ENCODE measurements at regions not wholly inside any gene's neighbourhood (a gene's known extent, or its start where the extent isn't known, plus 50 kb on each side); places are given as distances from the start of the nearest gene placed in this dataset.

DNA sequence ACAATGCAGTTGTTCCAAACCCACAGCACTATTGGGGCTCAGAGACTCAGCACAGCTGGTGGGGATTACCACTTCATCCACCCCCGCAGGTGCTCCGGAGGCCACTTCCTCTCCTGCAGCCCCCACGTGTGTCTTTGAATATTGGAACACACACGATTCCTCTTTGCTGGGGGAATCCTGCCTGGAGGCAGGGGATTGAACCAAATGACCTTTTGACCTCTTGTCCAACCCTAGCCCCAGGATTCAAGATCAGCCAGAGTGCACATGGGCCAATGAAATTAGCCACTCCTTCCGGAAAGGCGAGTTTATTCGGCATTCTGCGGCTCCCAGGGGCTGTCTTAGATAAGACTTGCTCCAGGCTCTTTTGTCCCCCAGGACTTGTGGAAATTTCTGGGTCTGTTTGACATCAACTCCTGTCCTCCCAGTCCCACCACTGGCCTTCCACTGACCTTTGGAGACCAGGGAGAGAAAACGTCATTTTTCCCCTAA, 350.2 kb downstream of the FOXL1 start:
- intact Hi-C loops (cut with micrococcal nuclease; ENCODE audit: unreplicated experiment) = no loop called here
- H3K4me1 ChIP-seq (ENCODE audit: insufficient read depth, low read length, poor library complexity, severe bottlenecking) = no peaks in the 10 kb centered on the region
- TF ChIP-seq EZH2 (IDR thresholded peaks at IDR 0.05; ENCODE audit: borderline replicate concordance, low read depth, low read length, poor library complexity, severe bottlenecking) = no peak
- TF ChIP-seq, protein P1, sequence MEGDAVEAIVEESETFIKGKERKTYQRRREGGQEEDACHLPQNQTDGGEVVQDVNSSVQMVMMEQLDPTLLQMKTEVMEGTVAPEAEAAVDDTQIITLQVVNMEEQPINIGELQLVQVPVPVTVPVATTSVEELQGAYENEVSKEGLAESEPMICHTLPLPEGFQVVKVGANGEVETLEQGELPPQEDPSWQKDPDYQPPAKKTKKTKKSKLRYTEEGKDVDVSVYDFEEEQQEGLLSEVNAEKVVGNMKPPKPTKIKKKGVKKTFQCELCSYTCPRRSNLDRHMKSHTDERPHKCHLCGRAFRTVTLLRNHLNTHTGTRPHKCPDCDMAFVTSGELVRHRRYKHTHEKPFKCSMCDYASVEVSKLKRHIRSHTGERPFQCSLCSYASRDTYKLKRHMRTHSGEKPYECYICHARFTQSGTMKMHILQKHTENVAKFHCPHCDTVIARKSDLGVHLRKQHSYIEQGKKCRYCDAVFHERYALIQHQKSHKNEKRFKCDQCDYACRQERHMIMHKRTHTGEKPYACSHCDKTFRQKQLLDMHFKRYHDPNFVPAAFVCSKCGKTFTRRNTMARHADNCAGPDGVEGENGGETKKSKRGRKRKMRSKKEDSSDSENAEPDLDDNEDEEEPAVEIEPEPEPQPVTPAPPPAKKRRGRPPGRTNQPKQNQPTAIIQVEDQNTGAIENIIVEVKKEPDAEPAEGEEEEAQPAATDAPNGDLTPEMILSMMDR (conservative IDR thresholded peaks at IDR 0.05; ENCODE audit: low read depth, low read length) = no peak
- no TSS peak for BruUV-seq (replicated peaks)
- no peak overlapping the region for H3K27ac ChIP-seq (ENCODE audit: low read depth, low read length, poor library complexity, severe bottlenecking)
- POLR2A ChIA-PET (ENCODE audit: low non-redundant PET) = no interaction called here
- H3K36me3 ChIP-seq (ENCODE audit: insufficient read depth, low read length, poor library complexity, severe bottlenecking) = no peaks in the 10 kb centered on the region
- H3K4me3 ChIP-seq (ENCODE audit: low read depth, low read length, poor library complexity, severe bottlenecking) = no peak overlapping the region
- no peak for DNase-seq (ENCODE audit: low spot score)
- no peaks in the 10 kb centered on the region for H3K9me3 ChIP-seq (ENCODE audit: low read depth, low read length, poor library complexity, severe bottlenecking)
- peaks cover 13% of the 10 kb centered on the region for H3K27me3 ChIP-seq (replicated peaks; ENCODE audit: insufficient read depth, low read depth, low read length, poor library complexity)
- CTCF ChIA-PET = no interaction called here

DNA sequence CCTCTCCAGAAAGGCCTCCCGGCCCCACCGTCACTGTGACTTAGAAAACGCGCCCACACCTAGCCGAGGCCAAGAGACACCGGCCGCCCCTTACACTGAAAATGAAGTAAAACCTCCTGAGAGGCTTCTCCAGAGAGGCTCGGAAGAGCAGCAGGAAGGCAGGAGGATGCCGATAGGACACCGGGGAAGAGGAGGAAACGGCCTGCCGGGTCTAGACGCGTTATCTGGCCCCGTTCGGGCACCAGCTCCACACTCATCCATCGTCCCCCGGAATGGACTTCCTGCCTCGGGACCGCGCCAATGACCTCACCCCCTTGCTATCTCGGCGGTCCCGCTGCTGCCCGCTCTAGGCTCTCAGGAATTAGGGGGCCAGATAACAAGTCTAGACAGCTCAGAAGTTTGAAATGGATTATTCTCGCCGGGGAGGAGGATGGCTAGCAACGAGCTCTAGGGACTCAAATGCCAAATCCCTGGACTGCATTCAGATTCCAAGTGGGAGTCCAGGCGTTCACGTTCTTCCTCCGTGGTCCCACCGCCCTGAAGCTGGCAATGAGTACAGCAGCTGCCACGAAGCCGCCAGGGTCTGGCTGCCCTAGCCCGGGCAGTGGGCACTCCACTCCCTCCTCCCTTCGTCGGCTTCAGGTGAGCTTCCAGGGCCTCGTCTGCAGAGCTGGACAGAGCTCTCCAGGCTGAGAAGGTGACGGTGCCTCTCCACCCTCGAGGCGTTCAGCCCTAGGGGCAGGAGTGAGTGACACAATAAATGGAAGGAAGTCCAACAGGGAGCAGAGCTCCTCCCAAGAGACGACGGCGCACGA, 350.9 kb downstream of the FOXL1 start:
- intact Hi-C loops (cut with micrococcal nuclease; ENCODE audit: unreplicated experiment) = no loop called here
- H3K4me3 ChIP-seq (ENCODE audit: low read depth, low read length, poor library complexity, severe bottlenecking) = no peak overlapping the region
- CTCF ChIA-PET = no interaction called here
- no peaks in the 10 kb centered on the region for H3K4me1 ChIP-seq (ENCODE audit: insufficient read depth, low read length, poor library complexity, severe bottlenecking)
- no TSS peak for BruUV-seq (replicated peaks)
- TF ChIP-seq, protein P1 (conservative IDR thresholded peaks at IDR 0.05; ENCODE audit: low read depth, low read length) = no peak
- no peak for TF ChIP-seq EZH2 (IDR thresholded peaks at IDR 0.05; ENCODE audit: borderline replicate concordance, low read depth, low read length, poor library complexity, severe bottlenecking)
- no peaks in the 10 kb centered on the region for H3K9me3 ChIP-seq (ENCODE audit: low read depth, low read length, poor library complexity, severe bottlenecking)
- no peak for DNase-seq (ENCODE audit: low spot score)
- no peaks in the 10 kb centered on the region for H3K36me3 ChIP-seq (ENCODE audit: insufficient read depth, low read length, poor library complexity, severe bottlenecking)
- POLR2A ChIA-PET (ENCODE audit: low non-redundant PET) = no interaction called here
- no peak overlapping the region for H3K27ac ChIP-seq (ENCODE audit: low read depth, low read length, poor library complexity, severe bottlenecking)
- peaks cover 13% of the 10 kb centered on the region for H3K27me3 ChIP-seq (replicated peaks; ENCODE audit: insufficient read depth, low read depth, low read length, poor library complexity)

DNA sequence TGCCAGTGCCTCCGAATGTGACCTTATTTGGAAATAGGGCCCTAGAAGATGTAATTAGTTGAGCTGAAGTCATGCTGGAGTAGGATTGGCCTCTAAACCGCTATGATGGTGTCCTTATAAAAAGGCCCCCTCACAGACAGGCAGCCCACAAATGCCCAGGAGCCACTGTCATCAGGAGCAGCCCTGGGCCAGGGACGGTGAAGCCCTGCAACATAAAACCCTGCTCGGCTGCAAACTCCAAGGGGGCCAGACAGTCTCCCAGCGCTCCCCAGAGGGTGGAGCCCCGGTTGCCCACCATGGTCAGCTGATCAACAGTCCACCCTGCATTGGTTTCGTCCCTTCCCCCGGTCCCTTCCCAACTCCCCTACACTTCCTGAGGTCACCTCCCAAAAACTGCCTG, 351.7 kb downstream of the FOXL1 start:
- Histone ChIP-seq H3K27ac (ENCODE audit: low read depth, low read length, poor library complexity, severe bottlenecking) (no peak overlapping the region), H3K4me1 (ENCODE audit: insufficient read depth, low read length, poor library complexity, severe bottlenecking) (no peaks in the 10 kb centered on the region), H3K9me3 (ENCODE audit: low read depth, low read length, poor library complexity, severe bottlenecking) (no peaks in the 10 kb centered on the region), H3K27me3 (replicated peaks; ENCODE audit: insufficient read depth, low read depth, low read length, poor library complexity) (peaks cover 7% of the 10 kb centered on the region), H3K36me3 (ENCODE audit: insufficient read depth, low read length, poor library complexity, severe bottlenecking) (no peaks in the 10 kb centered on the region), H3K4me3 (ENCODE audit: low read depth, low read length, poor library complexity, severe bottlenecking) (no peak overlapping the region)
- no TSS peak for BruUV-seq (replicated peaks)
- no peak for TF ChIP-seq EZH2 (IDR thresholded peaks at IDR 0.05; ENCODE audit: borderline replicate concordance, low read depth, low read length, poor library complexity, severe bottlenecking)
- ChIA-PET POLR2A (ENCODE audit: low non-redundant PET) (no interaction called here), CTCF (no interaction called here)
- intact Hi-C loops (cut with micrococcal nuclease; ENCODE audit: unreplicated experiment) = no loop called here
- no peak for DNase-seq (ENCODE audit: low spot score)
